ENCODE measurements at regions not wholly inside any gene's neighbourhood (a gene's known extent, or its start where the extent isn't known, plus 50 kb on each side); places are given as distances from the start of the nearest gene placed in this dataset.
"Not testable (repeated sequence)": the region's sequence is repeated elsewhere in the genome, so short reads cannot be mapped to it uniquely, and the experiment has no call there.

GRCh38 chr9:101931756-101932155, 193.3 kb upstream of the GRIN3A start:
- H3K4me3 ChIP-seq (ENCODE audit: low read depth, low read length) = no peak overlapping the region
- ChIA-PET POLR2A (no interaction called here), CTCF (no interaction called here)
- DNase-seq (ENCODE audit: low read depth, low spot score) = no peak
- no peak for TF ChIP-seq CTCF (IDR thresholded peaks at IDR 0.05; ENCODE audit: insufficient read depth, low read length, missing control alignments)

- ChIA-PET CTCF (no interaction called here), POLR2A (no interaction called here)
- no peak for TF ChIP-seq CTCF (IDR thresholded peaks at IDR 0.05; ENCODE audit: insufficient read depth, low read length, missing control alignments)
- no peak for DNase-seq (ENCODE audit: low read depth, low spot score)
- H3K4me3 ChIP-seq (ENCODE audit: low read depth, low read length) = no peak overlapping the region
Observed at GRCh38 chr9:101930783-101931182, 192.3 kb upstream of the GRIN3A start.

- no peak for TF ChIP-seq CTCF (IDR thresholded peaks at IDR 0.05; ENCODE audit: insufficient read depth, low read length, missing control alignments)
- ChIA-PET CTCF (no interaction called here), POLR2A (no interaction called here)
- no peak for DNase-seq (ENCODE audit: low read depth, low spot score)
- no peak overlapping the region for H3K4me3 ChIP-seq (ENCODE audit: low read depth, low read length)
Observed at GRCh38 chr9:101925498-101925897, 187.1 kb upstream of the GRIN3A start.

- no peak for DNase-seq (ENCODE audit: low read depth, low spot score)
- no peak overlapping the region for H3K4me3 ChIP-seq (ENCODE audit: low read depth, low read length)
- CTCF ChIA-PET = no interaction called here
- POLR2A ChIA-PET = no interaction called here
- no peak for TF ChIP-seq CTCF (IDR thresholded peaks at IDR 0.05; ENCODE audit: insufficient read depth, low read length, missing control alignments)
Observed at GRCh38 chr9:101923451-101923850, 185.0 kb upstream of the GRIN3A start.

- POLR2A ChIA-PET; H3K4me3 ChIP-seq (ENCODE audit: low read depth, low read length); CTCF ChIA-PET; DNase-seq (ENCODE audit: low read depth, low spot score): not testable (repeated sequence)
Observed at GRCh38 chr9:101916948-101917347, 178.5 kb upstream of the GRIN3A start.

- CTCF ChIA-PET = no interaction called here
- no peak for DNase-seq (ENCODE audit: low read depth, low spot score)
- no peak for TF ChIP-seq CTCF (IDR thresholded peaks at IDR 0.05; ENCODE audit: insufficient read depth, low read length, missing control alignments)
- H3K4me3 ChIP-seq (ENCODE audit: low read depth, low read length) = no peak overlapping the region
- POLR2A ChIA-PET = no interaction called here
Observed at GRCh38 chr9:101915482-101915881, 177.0 kb upstream of the GRIN3A start.

- DNase-seq (ENCODE audit: low read depth, low spot score) = no peak
- no peak overlapping the region for H3K4me3 ChIP-seq (ENCODE audit: low read depth, low read length)
- ChIA-PET POLR2A (no interaction called here), CTCF (no interaction called here)
- no peak for TF ChIP-seq CTCF (IDR thresholded peaks at IDR 0.05; ENCODE audit: insufficient read depth, low read length, missing control alignments)
Observed at GRCh38 chr9:101912698-101913097, 174.3 kb upstream of the GRIN3A start.

Measured in AG04449 (cell line).